GM23338 (cell line): ENCODE measurements at regions not wholly inside any gene's neighbourhood (a gene's known extent, or its start where the extent isn't known, plus 50 kb on each side); places are given as distances from the start of the nearest gene placed in this dataset.
A peak's percentile ranks its signal among the peaks of the same experiment; 100 is the strongest.
"Not testable (repeated sequence)": the region's sequence is repeated elsewhere in the genome, so short reads cannot be mapped to it uniquely, and the experiment has no call there.

ENCODE experiments used
- ATAC-seq: fragments of 200-7000 bp; cut with Tn5 transposase; 3 replicates; pipeline ENCODE4 v1.9.1; 2020
- DNase-seq: peaks from one replicate; pipeline ENCODE4 v3.0.0-alpha.2; 2015; ENCODE audit warnings: low spot score
- H2AFZ ChIP-seq: fragments of 200-600 bp; sonication (generic); 2 replicates; pipeline ENCODE4 v1.8.0; 2016; ENCODE audit warnings: antibody characterized with exemption, mild to moderate bottlenecking, moderate library complexity
- H3F3A ChIP-seq: fragments of 200-600 bp; sonication (generic); replicated peaks from 2 replicates; pipeline ENCODE4 v1.8.0; 2017; ENCODE audit warnings: antibody characterized with exemption, mixed run types, low read depth
- H3K27ac ChIP-seq: fragments of 200-600 bp; sonication (generic); 2 replicates; pipeline ENCODE4 v1.6.1; 2016; ENCODE audit warnings: low read depth
- H3K27me3 ChIP-seq: fragments of 200-600 bp; sonication (generic); 2 replicates; pipeline ENCODE4 v1.8.0; 2016; ENCODE audit warnings: mild to moderate bottlenecking, mixed run types, moderate library complexity; ENCODE audit not compliant: insufficient read depth
- H3K36me3 ChIP-seq: fragments of 200-600 bp; sonication (generic); 2 replicates; pipeline ENCODE4 v1.8.0; 2016; ENCODE audit warnings: mild to moderate bottlenecking; ENCODE audit not compliant: insufficient read depth
- H3K4me1 ChIP-seq: fragments of 200-600 bp; sonication (generic); 2 replicates; pipeline ENCODE4 v1.8.0; 2016; ENCODE audit warnings: mild to moderate bottlenecking, moderate library complexity; ENCODE audit not compliant: insufficient read depth
- H3K4me2 ChIP-seq: fragments of 200-600 bp; sonication (generic); 2 replicates; pipeline ENCODE4 v1.7.1; 2017; ENCODE audit warnings: mixed run types
- H3K4me3 ChIP-seq: fragments of 200-600 bp; sonication (generic); 2 replicates; pipeline ENCODE4 v1.6.1; 2016; ENCODE audit warnings: mixed run types
- H3K79me2 ChIP-seq: fragments of 200-600 bp; sonication (generic); replicated peaks from 2 replicates; pipeline ENCODE4 v1.8.0; 2017; ENCODE audit warnings: mild to moderate bottlenecking; ENCODE audit not compliant: insufficient read depth
- H3K9me2 ChIP-seq: fragments of 200-600 bp; sonication (generic); 2 replicates; pipeline ENCODE4 v1.8.0; 2017; ENCODE audit not compliant: insufficient read depth
- H4K20me1 ChIP-seq: fragments of 200-600 bp; sonication (generic); replicated peaks from 2 replicates; pipeline ENCODE4 v1.8.0; 2017; ENCODE audit warnings: mild to moderate bottlenecking; ENCODE audit not compliant: insufficient read depth
- H3K27ac Mint-ChIP-seq: 2 replicates; pipeline ENCODE4 v1.8.0; 2020; ENCODE audit warnings: inconsistent platforms, mild to moderate bottlenecking, moderate library complexity, mixed read lengths
- H3K27me3 Mint-ChIP-seq: 3 replicates; pipeline ENCODE4 v1.8.0; 2022; ENCODE audit warnings: low read depth, mild to moderate bottlenecking, moderate library complexity, mixed read lengths, inconsistent platforms; ENCODE audit not compliant: insufficient read depth, poor library complexity
- H3K36me3 Mint-ChIP-seq: 3 replicates; pipeline ENCODE4 v1.8.0; 2021; ENCODE audit warnings: low read depth, mild to moderate bottlenecking, inconsistent platforms, moderate library complexity, mixed read lengths
- H3K4me1 Mint-ChIP-seq: 3 replicates; pipeline ENCODE4 v1.8.0; 2020; ENCODE audit warnings: mild to moderate bottlenecking, inconsistent platforms, mixed read lengths
- H3K4me3 Mint-ChIP-seq: 3 replicates; pipeline ENCODE4 v1.8.0; 2021; ENCODE audit warnings: moderate library complexity, mild to moderate bottlenecking, inconsistent platforms, mixed read lengths
- H3K9me3 Mint-ChIP-seq: 3 replicates; pipeline ENCODE4 v1.8.0; 2020; ENCODE audit warnings: moderate library complexity, mild to moderate bottlenecking, inconsistent platforms, mixed read lengths
- CREB1 ChIP-seq: fragments of 250-450 bp; sonication (Bioruptor Pico); IDR thresholded peaks from 2 replicates; pipeline ENCODE4 v1.5.0; 2020; ENCODE audit warnings: low read depth, mild to moderate bottlenecking, moderate library complexity
- ETS1 ChIP-seq: IDR thresholded peaks from 2 replicates; pipeline ENCODE4 v1.6.1; 2016; ENCODE audit warnings: antibody characterized with exemption
- ZNF462 ChIP-seq: fragments of 250-450 bp; sonication (Bioruptor Pico); IDR thresholded peaks from 2 replicates; pipeline ENCODE4 v1.5.0; 2020; ENCODE audit warnings: mild to moderate bottlenecking, moderate library complexity

- H2AFZ ChIP-seq, DNase-seq, H3K79me2 ChIP-seq, ATAC-seq, H3K9me3 Mint-ChIP-seq, H3F3A ChIP-seq, H3K27ac ChIP-seq, H3K36me3 ChIP-seq, H3K36me3 Mint-ChIP-seq, H3K27me3 ChIP-seq, H3K9me2 ChIP-seq, H4K20me1 ChIP-seq, H3K4me2 ChIP-seq, H3K4me3 Mint-ChIP-seq, H3K4me3 ChIP-seq, H3K27ac Mint-ChIP-seq: not testable (repeated sequence)
- Mint-ChIP-seq H3K27me3 (peaks cover 18% of the 10 kb centered on the region), H3K4me1 (peaks cover 30% of the 10 kb centered on the region)
- peaks cover 17% of the 10 kb centered on the region for H3K4me1 ChIP-seq
Measured at GRCh38 chr9:113739605-113740507, 136.3 kb upstream of the ZNF618 start.

- not testable (repeated sequence) for H3K4me2 ChIP-seq, H3K4me3 ChIP-seq, H3F3A ChIP-seq, H3K79me2 ChIP-seq, H3K36me3 Mint-ChIP-seq, H2AFZ ChIP-seq, H4K20me1 ChIP-seq, H3K27me3 ChIP-seq, H3K4me3 Mint-ChIP-seq, H3K27ac ChIP-seq, ATAC-seq, H3K9me3 Mint-ChIP-seq, H3K9me2 ChIP-seq, H3K27ac Mint-ChIP-seq, H3K36me3 ChIP-seq
- peak; percentile 68 for DNase-seq
- peaks cover 18% of the 10 kb centered on the region for H3K27me3 Mint-ChIP-seq
- H3K4me1 Mint-ChIP-seq, result peaks cover 30% of the 10 kb centered on the region
- peaks cover 17% of the 10 kb centered on the region for H3K4me1 ChIP-seq
Measured at GRCh38 chr9:113740508-113741500, 135.3 kb upstream of the ZNF618 start.

GRCh38 chr9:113741886-113742854, 133.9 kb upstream of the ZNF618 start:
- H2AFZ ChIP-seq, result no peak overlapping the region
- no peaks in the 10 kb centered on the region for H3K36me3 ChIP-seq
- Mint-ChIP-seq H3K4me3 (no peak overlapping the region), H3K4me1 (peaks cover 30% of the 10 kb centered on the region), H3K36me3 (peaks cover 7% of the 10 kb centered on the region), H3K9me3 (peaks cover 8% of the 10 kb centered on the region), H3K27me3 (peaks cover 18% of the 10 kb centered on the region), H3K27ac (no peak overlapping the region)
- 0 out of 2 replicates have a peak, but pooled peaks cover 7% of the 10 kb centered on the region for H3F3A ChIP-seq
- H3K4me1 ChIP-seq, result peaks cover 17% of the 10 kb centered on the region
- no peaks in the 10 kb centered on the region for H3K9me2 ChIP-seq
- no peaks in the 10 kb centered on the region for H3K27me3 ChIP-seq
- no peak overlapping the region for H3K4me3 ChIP-seq
- H3K27ac ChIP-seq, result no peak overlapping the region
- H3K79me2 ChIP-seq, result no peaks in the 10 kb centered on the region
- H4K20me1 ChIP-seq, result no peaks in the 10 kb centered on the region
- DNase-seq (peak; percentile 50), ATAC-seq (peak; percentile 63)
- no peak overlapping the region for H3K4me2 ChIP-seq
- TF ChIP-seq ETS1, result no peak
- TF ChIP-seq CREB1, result no peak
- TF ChIP-seq ZNF462, result no peak
